H9 (cell line): ENCODE measurements at regions not wholly inside any gene's neighbourhood (a gene's known extent, or its start where the extent isn't known, plus 50 kb on each side); places are given as distances from the start of the nearest gene placed in this dataset.
A peak's percentile ranks its signal among the peaks of the same experiment; 100 is the strongest.

Experiments
- DNase-seq: peaks from one replicate; pipeline ENCODE4 v3.0.0-alpha.2; 2017
- H2AFZ ChIP-seq: one replicate; pipeline ENCODE4 v1.6.1; 2013; ENCODE audit warnings: mild to moderate bottlenecking, low read length, control low read depth, moderate library complexity
- H2AK5ac ChIP-seq: 2 replicates; pipeline ENCODE4 v1.6.1; 2013; ENCODE audit warnings: low read length, control low read depth, mixed read lengths; ENCODE audit not compliant: insufficient read length
- H2BK120ac ChIP-seq: one replicate; pipeline ENCODE4 v1.6.1; 2013; ENCODE audit warnings: low read depth, mild to moderate bottlenecking, low read length, control low read depth, inconsistent platforms; ENCODE audit not compliant: poor library complexity, severe bottlenecking
- H2BK12ac ChIP-seq: 2 replicates; pipeline ENCODE4 v1.6.1; 2013; ENCODE audit warnings: low read length, control low read depth, mixed read lengths, low read depth; ENCODE audit not compliant: insufficient read length
- H2BK15ac ChIP-seq: 2 replicates; pipeline ENCODE4 v1.6.1; 2013; ENCODE audit warnings: low read depth, low read length, control low read depth
- H2BK20ac ChIP-seq: one replicate; pipeline ENCODE4 v1.6.1; 2013; ENCODE audit warnings: low read depth, mild to moderate bottlenecking, low read length, control low read depth, inconsistent platforms; ENCODE audit not compliant: poor library complexity, severe bottlenecking
- H2BK5ac ChIP-seq: 2 replicates; pipeline ENCODE4 v1.6.1; 2013; ENCODE audit warnings: low read length, control low read depth, mixed read lengths; ENCODE audit not compliant: insufficient read length
- H3K14ac ChIP-seq: 2 replicates; pipeline ENCODE4 v1.6.1; 2013; ENCODE audit warnings: low read length, control low read depth; ENCODE audit not compliant: insufficient read depth
- H3K18ac ChIP-seq: 2 replicates; pipeline ENCODE4 v1.6.1; 2013; ENCODE audit warnings: low read depth, mild to moderate bottlenecking, mixed read lengths, low read length, control low read depth; ENCODE audit not compliant: insufficient read length
- H3K23ac ChIP-seq: 2 replicates; pipeline ENCODE4 v1.6.1; 2013; ENCODE audit warnings: low read length, control low read depth, mixed read lengths, low read depth; ENCODE audit not compliant: insufficient read length
- H3K23me2 ChIP-seq: 2 replicates; pipeline ENCODE4 v1.6.1; 2013; ENCODE audit warnings: low read depth, mild to moderate bottlenecking, mixed read lengths, low read length, control low read depth; ENCODE audit not compliant: insufficient read length, poor library complexity, severe bottlenecking
- H3K27ac ChIP-seq: 2 replicates; pipeline ENCODE4 v1.5.1; 2013; ENCODE audit warnings: low read length, control low read depth, mixed read lengths, low read depth; ENCODE audit not compliant: insufficient read length
- H3K27me3 ChIP-seq: 2 replicates; pipeline ENCODE4 v1.6.1; 2013; ENCODE audit warnings: low read length, control low read depth, inconsistent platforms; ENCODE audit not compliant: insufficient read depth
- H3K4ac ChIP-seq: 2 replicates; pipeline ENCODE4 v1.6.1; 2013; ENCODE audit warnings: low read depth, mild to moderate bottlenecking, control low read depth, inconsistent platforms, low read length, moderate library complexity
- H3K4me1 ChIP-seq: 2 replicates; pipeline ENCODE4 v1.6.1; 2013; ENCODE audit warnings: low read length, control low read depth, inconsistent platforms; ENCODE audit not compliant: insufficient read depth
- H3K4me2 ChIP-seq: 2 replicates; pipeline ENCODE4 v1.6.1; 2013; ENCODE audit warnings: low read length, control low read depth, mixed read lengths; ENCODE audit not compliant: insufficient read length, insufficient read depth
- H3K56ac ChIP-seq: 2 replicates; pipeline ENCODE4 v1.6.1; 2013; ENCODE audit warnings: low read depth, mild to moderate bottlenecking, mixed read lengths, low read length, control low read depth; ENCODE audit not compliant: insufficient read length
- H3K79me1 ChIP-seq: 2 replicates; pipeline ENCODE4 v1.6.1; 2013; ENCODE audit warnings: low read depth, mild to moderate bottlenecking, moderate library complexity, low read length, control low read depth, inconsistent platforms; ENCODE audit not compliant: insufficient read depth, poor library complexity, severe bottlenecking
- H3K79me2 ChIP-seq: 2 replicates; pipeline ENCODE4 v1.6.1; 2013; ENCODE audit warnings: low read length, control low read depth, inconsistent platforms; ENCODE audit not compliant: insufficient read depth
- H3K9ac ChIP-seq: 2 replicates; pipeline ENCODE4 v1.6.1; 2013; ENCODE audit warnings: low read length, control low read depth, mixed read lengths; ENCODE audit not compliant: insufficient read length; ENCODE audit errors: extremely low read depth
- H3K9me3 ChIP-seq: one replicate; pipeline ENCODE4 v1.6.1; 2013; ENCODE audit warnings: low read depth, low read length, inconsistent platforms; ENCODE audit not compliant: control insufficient read depth
- H3T11ph ChIP-seq: one replicate; pipeline ENCODE4 v1.6.1; 2013; ENCODE audit warnings: mild to moderate bottlenecking, low read length, control low read depth, inconsistent platforms
- H4K20me1 ChIP-seq: one replicate; pipeline ENCODE4 v1.6.1; 2013; ENCODE audit not compliant: control insufficient read depth, insufficient read length, insufficient read depth
- H4K5ac ChIP-seq: 2 replicates; pipeline ENCODE4 v1.6.1; 2013; ENCODE audit warnings: low read depth, mild to moderate bottlenecking, mixed read lengths, low read length, control low read depth; ENCODE audit not compliant: insufficient read length
- H4K8ac ChIP-seq: replicated peaks from 2 replicates; pipeline ENCODE4 v1.6.1; 2013; ENCODE audit warnings: low read length, control low read depth, mixed read lengths, low read depth; ENCODE audit not compliant: insufficient read length
- H4K91ac ChIP-seq: 2 replicates; pipeline ENCODE4 v1.6.1; 2013; ENCODE audit warnings: low read depth, mild to moderate bottlenecking, moderate library complexity, mixed read lengths, low read length, control low read depth; ENCODE audit not compliant: insufficient read length
- H3K27ac Mint-ChIP-seq, 3 experiments: 2 replicates in 2 of 3; 3 replicates in 1 of 3; pipeline ENCODE4 v1.8.0; 2020 to 2021; ENCODE audit warnings: mixed read lengths in 3 of 3, mild to moderate bottlenecking in 1 of 3, moderate library complexity in 1 of 3
- H3K27me3 Mint-ChIP-seq: 2 replicates; pipeline ENCODE4 v1.8.0; 2021; ENCODE audit warnings: low read depth, mild to moderate bottlenecking, moderate library complexity, mixed read lengths
- H3K36me3 Mint-ChIP-seq, 3 experiments: 2 replicates in 2 of 3; 3 replicates in 1 of 3; pipeline ENCODE4 v1.8.0; 2020 to 2021; ENCODE audit warnings: low read depth in 3 of 3, mixed read lengths in 3 of 3; ENCODE audit not compliant: insufficient read depth in 1 of 3
- H3K4me1 Mint-ChIP-seq, 2 experiments: 2 replicates each; pipeline ENCODE4 v1.8.0; 2020; ENCODE audit warnings: mixed read lengths in 2 of 2
- H3K4me3 Mint-ChIP-seq, 2 experiments: 2 replicates in 1 of 2; 3 replicates in 1 of 2; pipeline ENCODE4 v1.8.0; 2020 to 2021; ENCODE audit warnings: mild to moderate bottlenecking in 2 of 2, mixed read lengths in 2 of 2, moderate library complexity in 1 of 2
- H3K9me3 Mint-ChIP-seq, 2 experiments: 2 replicates in 1 of 2; 3 replicates in 1 of 2; pipeline ENCODE4 v1.8.0; 2020; ENCODE audit warnings: mild to moderate bottlenecking in 2 of 2, mixed read lengths in 2 of 2, moderate library complexity in 1 of 2
- CTCF ChIP-seq: fragments of 200-600 bp; sonication (generic); conservative IDR thresholded peaks from 3 replicates; pipeline ENCODE4 v1.8.0; 2021; ENCODE audit warnings: antibody characterized with exemption, mild to moderate bottlenecking
- WGBS: extraction: QIAGEN DNeasy Blood & Tissue Kit; methylation state at CpG from one replicate; pipeline ENCODE4 v1.1.7; 2013; ENCODE audit warnings: missing lambda C conversion rate, low lambda C conversion rate, mixed read lengths; ENCODE audit not compliant: insufficient read length; ENCODE audit errors: extremely low coverage; 5-methylcytosine and 5-hydroxymethylcytosine counted together

DNA sequence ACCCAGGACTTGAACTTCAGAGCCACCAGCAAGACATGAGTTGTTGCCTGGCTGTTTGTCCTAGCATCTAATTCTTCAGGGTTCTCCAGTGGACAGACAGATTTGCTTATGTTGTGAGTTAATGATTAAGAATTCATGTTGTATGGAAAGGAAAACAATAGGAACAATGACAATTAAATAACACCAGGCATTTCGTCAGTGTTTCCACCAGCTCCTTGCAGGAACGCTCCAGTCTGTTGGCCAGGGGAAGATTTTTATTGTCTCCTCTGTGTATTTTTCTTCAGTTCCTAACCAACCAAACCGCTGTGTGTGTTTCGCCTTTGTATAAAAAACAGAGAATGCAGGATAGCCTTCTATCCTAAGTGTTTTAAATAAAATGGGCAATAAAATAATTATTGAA, 64.4 kb upstream of the PTGFR start:
- Histone ChIP-seq H4K8ac (no peak overlapping the region), H3K4me2 (no peak overlapping the region), H2BK12ac (no peak overlapping the region), H3K23me2 (no peaks in the 10 kb centered on the region), H3K9ac (no peak overlapping the region), H3T11ph (no peak overlapping the region), H3K27me3 (no peaks in the 10 kb centered on the region), H3K27ac (no peak overlapping the region), H3K23ac (no peak overlapping the region), H3K79me1 (no peaks in the 10 kb centered on the region), H2BK120ac (no peak overlapping the region), H4K91ac (no peak overlapping the region), H3K14ac (no peak overlapping the region), H3K9me3 (no peaks in the 10 kb centered on the region), H3K18ac (no peak overlapping the region), H4K20me1 (no peaks in the 10 kb centered on the region), H3K79me2 (no peaks in the 10 kb centered on the region), H2BK20ac (no peak overlapping the region), H4K5ac (no peak overlapping the region), H2AFZ (no peak overlapping the region), H2BK15ac (no peak overlapping the region), H3K4me1 (no peaks in the 10 kb centered on the region), H2AK5ac (no peak overlapping the region), H3K56ac (no peak overlapping the region), H2BK5ac (no peak overlapping the region), H3K4ac (no peak overlapping the region)
- Mint-ChIP-seq H3K4me1 (peaks cover 7 to 16% of the 10 kb centered on the region in 2 experiments), H3K9me3 (no peaks in the 10 kb centered on the region), H3K36me3 (no peaks in the 10 kb centered on the region), H3K27ac (peak overlapping the region in 2 of 3 experiments; percentile 37 to 81; a peak in 2 of 7 replicates), H3K27me3 (no peaks in the 10 kb centered on the region; the same call in none of the 2 replicates), H3K4me3 (no peak overlapping the region)
- DNase-seq = no peak
- no CpG with 5 or more reads among the region's 4 CpGs for WGBS
- TF ChIP-seq CTCF = no peak
